PC-3 (cell line): ENCODE measurements at regions not wholly inside any gene's neighbourhood (a gene's known extent, or its start where the extent isn't known, plus 50 kb on each side); places are given as distances from the start of the nearest gene placed in this dataset.

Experiments
- ATAC-seq: fragments of 200-7000 bp; cut with Tn5 transposase; 2 replicates; pipeline ENCODE4 v1.9.1; 2020; ENCODE audit warnings: mild to moderate bottlenecking, moderate library complexity
- BruUV-seq: library from RNA; stranded (reverse); fragments of 400-500 nt; replicated peaks from 2 replicates; lab custom pipeline; 2021; lab: Mats Ljungman, UMichigan
- CTCF ChIA-PET: fragments of 300-600 bp; sonication (Branson Sonifier 250); formaldehyde crosslinking; loops from one replicate; lab custom pipeline; 2022; ENCODE audit warnings: antibody characterized with exemption; lab: Charles Lee
- POLR2A ChIA-PET: fragments of 300-600 bp; sonication (Branson Sonifier 250); formaldehyde crosslinking; loops from one replicate; lab custom pipeline; 2022; ENCODE audit warnings: antibody characterized with exemption; ENCODE audit not compliant: unreplicated experiment; lab: Charles Lee
- DNase-seq: peaks from one replicate; pipeline ENCODE4 v3.0.0-alpha.2; 2015
- H2AFZ ChIP-seq: fragments of 300-600 bp; sonication (generic); 2 replicates; pipeline ENCODE4 v1.6.0; 2016; ENCODE audit warnings: antibody characterized with exemption, low read length
- H3F3A ChIP-seq: fragments of 300-600 bp; sonication (generic); one replicate; pipeline ENCODE4 v1.6.0; 2017; ENCODE audit warnings: antibody characterized with exemption, low read length, control low read depth, mild to moderate bottlenecking; ENCODE audit not compliant: unreplicated experiment
- H3K27ac ChIP-seq: fragments of 300-600 bp; sonication (generic); 2 replicates; pipeline ENCODE4 v1.5.1; 2016; ENCODE audit warnings: mild to moderate bottlenecking, low read length
- H3K27me3 ChIP-seq: fragments of 300-600 bp; sonication (generic); 2 replicates; pipeline ENCODE4 v1.6.1; 2016; ENCODE audit warnings: low read length, mixed read lengths
- H3K36me3 ChIP-seq: fragments of 300-600 bp; sonication (generic); 2 replicates; pipeline ENCODE4 v1.6.1; 2016; ENCODE audit warnings: low read depth, mixed run types, low read length, mixed read lengths
- H3K4me1 ChIP-seq: fragments of 300-600 bp; sonication (generic); 2 replicates; pipeline ENCODE4 v1.5.1; 2016; ENCODE audit warnings: low read length; ENCODE audit not compliant: insufficient read depth
- H3K4me2 ChIP-seq: fragments of 300-600 bp; sonication (generic); 2 replicates; pipeline ENCODE4 v1.6.0; 2016; ENCODE audit warnings: low read length
- H3K4me3 ChIP-seq: fragments of 300-600 bp; sonication (generic); 2 replicates; pipeline ENCODE4 v1.5.1; 2016; ENCODE audit warnings: mild to moderate bottlenecking, low read length, mixed read lengths
- H3K79me2 ChIP-seq: fragments of 300-600 bp; sonication (generic); 2 replicates; pipeline ENCODE4 v1.6.1; 2017; ENCODE audit warnings: low read length, mixed read lengths
- H3K9ac ChIP-seq: fragments of 300-600 bp; sonication (generic); 2 replicates; pipeline ENCODE4 v1.6.0; 2016; ENCODE audit warnings: mild to moderate bottlenecking, low read length
- H3K9me2 ChIP-seq: fragments of 300-600 bp; sonication (generic); replicated peaks from 2 replicates; pipeline ENCODE4 v1.6.1; 2016; ENCODE audit warnings: mixed run types, low read length, mixed read lengths
- H3K9me3 ChIP-seq: fragments of 300-600 bp; sonication (generic); 2 replicates; pipeline ENCODE4 v1.6.1; 2016; ENCODE audit warnings: low read length, mixed read lengths
- H4K20me1 ChIP-seq: fragments of 300-600 bp; sonication (generic); 2 replicates; pipeline ENCODE4 v1.6.1; 2016; ENCODE audit warnings: low read length, mixed read lengths
- CTCF ChIP-seq: fragments of 300-600 bp; sonication (generic); conservative IDR thresholded peaks from 2 replicates; pipeline ENCODE4 v1.5.1; 2017; ENCODE audit warnings: antibody characterized with exemption, low read depth, mild to moderate bottlenecking, low read length
- EZH2 ChIP-seq: fragments of 300-600 bp; sonication (generic); IDR thresholded peaks from one replicate; pipeline ENCODE4 v1.6.1; 2017; ENCODE audit warnings: antibody characterized with exemption, mild to moderate bottlenecking, low read length; ENCODE audit not compliant: unreplicated experiment
- EZH2phosphoT487 ChIP-seq: fragments of 300-600 bp; sonication (generic); IDR thresholded peaks from 2 replicates; pipeline ENCODE4 v1.6.1; 2018; ENCODE audit warnings: mild to moderate bottlenecking, antibody characterized with exemption, low read length, borderline replicate concordance
- intact Hi-C: fragments of 100-400 bp; cut with micrococcal nuclease; formaldehyde crosslinking; loops from 2 replicates; pipeline ENCODE4 v1.9.0; 2023

- H3F3A ChIP-seq: no peaks in the 10 kb centered on the region
- ChIA-PET POLR2A (no interaction called here), CTCF (no interaction called here)
- H3K9me2 ChIP-seq: no peaks in the 10 kb centered on the region
- DNase-seq (no peak), ATAC-seq (no peak)
- H3K27ac ChIP-seq: no peak overlapping the region
- no peaks in the 10 kb centered on the region for H3K9me3 ChIP-seq
- H3K79me2 ChIP-seq: no peaks in the 10 kb centered on the region
- H3K4me1 ChIP-seq: no peaks in the 10 kb centered on the region
- BruUV-seq: no TSS peak
- no peaks in the 10 kb centered on the region for H3K36me3 ChIP-seq
- H3K27me3 ChIP-seq: no peaks in the 10 kb centered on the region
- no peak overlapping the region for H3K4me2 ChIP-seq
- H3K4me3 ChIP-seq: no peak overlapping the region
- no peaks in the 10 kb centered on the region for H4K20me1 ChIP-seq
- no peak overlapping the region for H3K9ac ChIP-seq
- no peak overlapping the region for H2AFZ ChIP-seq
- no peak for TF ChIP-seq EZH2
- TF ChIP-seq EZH2phosphoT487: no peak
- TF ChIP-seq CTCF: no peak
- intact Hi-C loops: no loop called here
These were observed 198.5 kb upstream of the RARB start for GRCh38 chr3:25229586-25229985.

GRCh38 chr3:25235031-25235430 lies 193.0 kb upstream of the RARB start:
- Histone ChIP-seq H3K4me3 (no peak overlapping the region), H2AFZ (no peak overlapping the region), H3K4me2 (no peak overlapping the region), H3K27ac (no peak overlapping the region), H3K9ac (no peak overlapping the region), H3K27me3 (no peaks in the 10 kb centered on the region), H3F3A (no peaks in the 10 kb centered on the region), H3K36me3 (no peaks in the 10 kb centered on the region), H3K9me3 (no peaks in the 10 kb centered on the region), H3K79me2 (no peaks in the 10 kb centered on the region), H4K20me1 (no peaks in the 10 kb centered on the region), H3K9me2 (no peaks in the 10 kb centered on the region), H3K4me1 (no peaks in the 10 kb centered on the region)
- DNase-seq (no peak), ATAC-seq (no peak)
- no TSS peak for BruUV-seq
- CTCF ChIA-PET: no interaction called here
- POLR2A ChIA-PET: no interaction called here
- TF ChIP-seq EZH2phosphoT487 (no peak), EZH2 (no peak), CTCF (no peak)
- intact Hi-C loops: no loop called here

GRCh38 chr3:25235466-25235865 lies 192.6 kb upstream of the RARB start:
- Histone ChIP-seq H3K27me3 (no peaks in the 10 kb centered on the region), H3K27ac (no peak overlapping the region), H3K4me2 (no peak overlapping the region), H2AFZ (no peak overlapping the region), H4K20me1 (no peaks in the 10 kb centered on the region), H3K9ac (no peak overlapping the region), H3F3A (no peaks in the 10 kb centered on the region), H3K9me3 (no peaks in the 10 kb centered on the region), H3K36me3 (no peaks in the 10 kb centered on the region), H3K9me2 (no peaks in the 10 kb centered on the region), H3K79me2 (no peaks in the 10 kb centered on the region), H3K4me1 (no peaks in the 10 kb centered on the region), H3K4me3 (no peak overlapping the region)
- no TSS peak for BruUV-seq
- TF ChIP-seq EZH2phosphoT487: no peak
- no peak for TF ChIP-seq EZH2
- TF ChIP-seq CTCF: no peak
- ChIA-PET CTCF (no interaction called here), POLR2A (no interaction called here)
- ATAC-seq (no peak), DNase-seq (no peak)
- intact Hi-C loops: no loop called here
